NB4 (cell line): ENCODE measurements at regions not wholly inside any gene's neighbourhood (a gene's known extent, or its start where the extent isn't known, plus 50 kb on each side); places are given as distances from the start of the nearest gene placed in this dataset.

Experiments used
- DNase-seq: peaks from one replicate; pipeline ENCODE4 v3.0.0; 2010; ENCODE audit warnings: low read depth
- H3K4me3 ChIP-seq: one replicate; pipeline ENCODE4 v1.5.1; 2011; ENCODE audit warnings: mild to moderate bottlenecking, low read depth, low read length, moderate library complexity
- MAX ChIP-seq: IDR thresholded peaks from 2 replicates; pipeline ENCODE4 v1.6.1; 2011; ENCODE audit warnings: low read depth, low read length
- MYC ChIP-seq: IDR thresholded peaks from 2 replicates; pipeline ENCODE4 v1.6.1; 2011; ENCODE audit warnings: low read depth, low read length
- POLR2A ChIP-seq: IDR thresholded peaks from 2 replicates; pipeline ENCODE4 v1.6.1; 2011; ENCODE audit warnings: mild to moderate bottlenecking; ENCODE audit not compliant: insufficient read length; ENCODE audit errors: extremely low read depth
- TF ChIP-seq, protein P1 (sequence below): IDR thresholded peaks from one replicate; pipeline ENCODE4 v1.5.1; 2012; ENCODE audit warnings: low read depth, low read length

DNA sequence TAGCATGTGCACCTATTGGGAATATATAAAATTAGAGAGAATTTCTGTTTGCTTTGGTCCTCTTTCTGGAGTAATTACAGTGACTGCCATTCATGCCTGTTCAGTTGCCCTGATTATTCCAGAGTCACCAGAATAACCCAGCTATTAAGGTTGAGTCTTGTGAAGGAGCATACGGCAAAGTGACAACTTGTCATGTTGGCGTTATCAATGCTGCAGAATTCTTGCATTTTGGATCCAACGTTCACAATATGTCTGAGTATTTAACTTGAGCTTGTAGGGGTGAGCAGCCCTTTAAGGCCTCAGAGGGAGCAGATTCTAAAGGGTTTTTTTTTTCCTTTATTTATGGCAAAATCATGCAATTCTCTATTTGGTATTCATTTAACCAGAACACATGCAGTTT lies 419.4 kb upstream of the MGMT start:
- DNase-seq = no peak
- TF ChIP-seq, protein P1, sequence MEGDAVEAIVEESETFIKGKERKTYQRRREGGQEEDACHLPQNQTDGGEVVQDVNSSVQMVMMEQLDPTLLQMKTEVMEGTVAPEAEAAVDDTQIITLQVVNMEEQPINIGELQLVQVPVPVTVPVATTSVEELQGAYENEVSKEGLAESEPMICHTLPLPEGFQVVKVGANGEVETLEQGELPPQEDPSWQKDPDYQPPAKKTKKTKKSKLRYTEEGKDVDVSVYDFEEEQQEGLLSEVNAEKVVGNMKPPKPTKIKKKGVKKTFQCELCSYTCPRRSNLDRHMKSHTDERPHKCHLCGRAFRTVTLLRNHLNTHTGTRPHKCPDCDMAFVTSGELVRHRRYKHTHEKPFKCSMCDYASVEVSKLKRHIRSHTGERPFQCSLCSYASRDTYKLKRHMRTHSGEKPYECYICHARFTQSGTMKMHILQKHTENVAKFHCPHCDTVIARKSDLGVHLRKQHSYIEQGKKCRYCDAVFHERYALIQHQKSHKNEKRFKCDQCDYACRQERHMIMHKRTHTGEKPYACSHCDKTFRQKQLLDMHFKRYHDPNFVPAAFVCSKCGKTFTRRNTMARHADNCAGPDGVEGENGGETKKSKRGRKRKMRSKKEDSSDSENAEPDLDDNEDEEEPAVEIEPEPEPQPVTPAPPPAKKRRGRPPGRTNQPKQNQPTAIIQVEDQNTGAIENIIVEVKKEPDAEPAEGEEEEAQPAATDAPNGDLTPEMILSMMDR = no peak
- no peak overlapping the region for H3K4me3 ChIP-seq

GRCh38 chr10:129048513-129048912 lies 418.5 kb upstream of the MGMT start:
- no peak overlapping the region for H3K4me3 ChIP-seq
- no peak for DNase-seq
- TF ChIP-seq POLR2A (no peak), MYC (no peak), MAX (no peak)
- TF ChIP-seq, protein P1 = no peak

DNA sequence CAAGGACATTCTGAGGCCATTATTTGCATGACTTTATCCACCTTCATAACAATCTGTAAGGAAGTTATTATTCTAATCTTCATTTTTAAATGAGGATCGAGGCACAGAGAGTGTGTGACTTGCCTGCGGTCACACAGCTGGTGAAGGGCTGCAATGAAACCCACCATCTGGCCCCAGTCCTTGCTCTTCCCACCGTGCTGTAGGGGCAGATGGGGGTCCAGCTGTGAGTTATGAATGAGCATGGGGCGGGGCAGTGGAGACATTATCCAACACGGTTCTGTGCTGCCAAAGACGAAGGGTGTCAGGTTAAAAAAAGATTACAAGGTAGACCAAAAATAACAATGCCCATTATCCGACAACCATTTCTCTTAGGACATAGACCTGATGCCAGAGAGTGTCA lies 417.5 kb upstream of the MGMT start:
- H3K4me3 ChIP-seq = no peak overlapping the region
- TF ChIP-seq MAX = no peak
- no peak for TF ChIP-seq MYC
- TF ChIP-seq, protein P1 = no peak
- TF ChIP-seq POLR2A = no peak

DNA sequence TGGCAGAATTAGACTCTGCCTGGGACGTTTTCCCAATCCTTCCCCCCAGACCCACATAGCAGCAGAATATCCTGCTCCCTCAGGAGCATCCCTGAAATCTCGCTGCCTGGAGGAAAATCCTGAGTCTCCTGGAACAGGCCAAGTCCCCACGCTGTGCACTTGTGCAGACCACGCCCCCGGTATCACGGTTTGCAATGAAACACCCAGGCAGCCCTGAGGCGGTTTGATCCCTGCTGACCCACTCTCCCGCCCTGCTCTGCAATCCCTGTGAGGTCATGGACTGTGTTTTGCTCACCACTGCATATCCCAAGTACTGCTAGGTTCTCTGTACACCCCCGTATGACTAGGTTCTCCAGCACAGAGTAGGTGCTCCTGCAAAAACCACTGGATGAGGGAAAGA lies 411.8 kb upstream of the MGMT start:
- no peak overlapping the region for H3K4me3 ChIP-seq
- TF ChIP-seq MAX = no peak
- TF ChIP-seq, protein P1 = no peak
- TF ChIP-seq MYC = no peak
- no peak for TF ChIP-seq POLR2A
- DNase-seq = no peak

More for the DNA sequence above, 417.5 kb upstream of the MGMT start:
- DNase-seq = no peak

DNA sequence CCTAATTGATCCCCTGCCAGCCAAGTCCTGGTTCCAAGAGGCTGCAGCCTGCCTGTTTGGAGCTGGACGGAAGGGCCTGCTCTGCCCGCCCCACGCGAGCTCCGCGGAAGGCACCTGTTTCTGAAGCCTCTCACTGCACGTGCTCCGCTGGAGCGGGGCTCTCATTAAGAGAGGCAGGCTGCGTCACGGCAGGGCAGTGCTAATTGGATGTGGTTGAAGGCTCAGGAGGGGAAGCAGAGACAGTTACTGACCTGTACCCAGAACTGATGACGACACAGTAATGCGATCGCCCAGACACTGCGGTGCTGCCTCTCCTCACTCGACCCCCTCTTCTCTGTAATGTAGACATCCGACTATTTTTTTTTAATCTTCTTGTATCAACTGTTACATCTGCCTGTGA lies 411.1 kb upstream of the MGMT start:
- H3K4me3 ChIP-seq = no peak overlapping the region
- no peak for DNase-seq
- no peak for TF ChIP-seq POLR2A
- no peak for TF ChIP-seq MAX
- no peak for TF ChIP-seq MYC
- TF ChIP-seq, protein P1 = no peak
